ENCODE measurements at regions not wholly inside any gene's neighbourhood (a gene's known extent, or its start where the extent isn't known, plus 50 kb on each side); places are given as distances from the start of the nearest gene placed in this dataset.

DNA sequence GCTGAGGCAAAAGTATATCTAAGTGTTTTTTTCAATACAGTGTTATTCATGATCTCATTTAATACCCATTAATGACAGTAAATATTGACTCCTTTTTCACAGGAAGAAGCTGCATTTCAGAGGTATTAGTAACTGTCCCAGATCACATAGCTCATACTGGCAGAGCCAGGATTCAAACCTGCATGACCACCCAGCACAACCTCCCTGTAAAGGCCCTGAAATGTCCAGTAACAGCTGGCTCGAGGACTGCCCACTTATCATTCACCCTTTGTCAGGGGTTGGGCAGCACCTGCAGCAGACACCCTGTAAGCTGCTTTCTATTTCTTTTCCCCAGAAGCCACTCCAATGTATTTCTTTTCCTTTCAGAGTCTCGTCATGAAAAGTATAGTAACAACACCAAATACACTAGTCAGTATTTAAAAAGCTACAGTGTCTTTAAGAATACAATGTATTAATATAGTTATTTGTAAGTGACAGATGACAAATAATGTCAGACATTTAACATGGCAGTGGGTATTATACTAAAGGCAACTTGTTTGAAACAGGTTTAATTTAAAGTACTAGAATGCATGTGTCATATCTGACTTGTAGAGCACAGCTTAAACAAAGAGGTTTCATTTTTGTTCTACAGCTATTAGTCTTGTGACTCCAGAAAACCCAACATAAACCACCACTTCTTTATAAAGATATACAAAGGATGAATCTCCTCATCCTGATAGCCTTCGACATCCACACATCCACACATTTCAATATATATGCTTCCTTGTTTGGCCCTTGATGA is 841.6 kb upstream of the GJE1 start:
- DNase-seq = no peak

DNA sequence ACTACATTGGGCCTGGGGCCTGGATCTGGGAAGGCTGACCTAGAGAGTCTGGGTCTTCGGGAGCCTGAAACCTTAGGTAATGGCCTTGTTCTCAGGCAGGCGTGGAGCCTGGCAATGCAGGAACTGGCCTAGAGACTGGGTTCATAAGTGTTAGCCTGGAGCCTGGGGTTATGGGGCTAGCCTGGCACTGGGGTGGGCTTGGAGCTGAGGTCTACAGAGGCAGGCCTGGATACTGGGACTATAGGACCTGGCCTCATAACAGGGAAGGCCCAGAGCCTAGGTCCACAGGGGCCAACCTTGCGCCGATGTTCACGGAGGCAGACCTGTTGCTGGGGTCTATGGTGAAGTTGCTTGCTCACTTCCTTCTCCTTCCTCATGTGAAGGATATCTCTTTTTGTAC is 843.8 kb upstream of the GJE1 start:
- no peak for DNase-seq

DNA sequence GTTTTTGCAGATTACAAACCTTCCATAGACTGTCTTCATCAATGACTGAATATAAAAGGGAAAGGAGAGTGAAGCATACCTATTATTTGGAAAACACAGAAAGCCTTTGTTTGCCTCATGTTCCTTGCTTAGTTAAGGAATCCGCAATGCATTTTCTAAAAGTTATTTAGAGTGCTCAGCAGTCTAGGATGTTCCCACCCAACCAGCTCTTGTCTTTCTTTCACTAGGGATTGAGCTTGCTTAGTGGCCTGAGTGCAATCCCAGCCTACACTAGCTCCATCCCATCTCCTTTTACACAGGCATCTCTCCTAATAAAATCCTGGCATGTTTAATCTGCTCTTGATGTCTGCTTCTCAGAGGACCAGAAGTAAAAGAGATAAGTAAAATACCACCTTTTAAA is 850.5 kb upstream of the GJE1 start:
- no peak for DNase-seq

DNA sequence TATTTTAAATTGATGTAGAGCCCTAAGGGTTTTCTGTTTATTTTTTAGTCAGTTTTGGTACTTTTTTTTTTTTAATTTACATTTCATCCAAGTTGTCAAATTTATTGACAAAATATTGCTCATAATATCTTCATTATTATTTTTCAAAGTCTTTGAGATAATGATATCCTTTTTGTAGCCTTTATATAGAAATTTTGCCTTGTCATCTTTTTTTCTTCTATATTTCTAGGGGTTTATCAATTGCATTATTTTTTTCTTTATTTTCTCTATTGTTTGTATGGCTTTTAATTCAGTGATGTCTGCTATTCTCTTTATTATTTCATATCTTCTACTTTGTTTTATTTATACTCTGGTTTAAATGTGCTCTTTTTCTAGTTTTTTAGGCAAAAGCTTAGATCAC is 863.0 kb upstream of the GJE1 start:
- DNase-seq = no peak

DNA sequence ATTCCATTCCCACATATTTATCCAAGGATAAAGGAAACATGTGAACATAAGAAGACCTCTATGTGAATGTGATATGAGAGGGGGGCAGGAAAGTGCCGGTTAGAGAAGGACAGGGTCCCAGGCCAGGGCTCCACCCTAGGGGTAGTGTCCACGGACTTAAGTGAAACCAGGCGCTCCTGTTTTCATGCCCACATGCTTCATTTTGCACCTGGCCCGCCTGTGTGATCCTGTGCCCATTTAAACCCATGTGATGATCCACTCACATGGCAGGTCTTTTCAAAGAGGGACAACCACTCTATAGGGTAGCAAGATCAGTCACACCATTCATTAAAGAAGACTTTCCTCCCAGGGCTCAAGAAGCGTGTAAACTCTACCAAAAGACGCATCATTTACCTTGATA is 865.3 kb upstream of the GJE1 start:
- no peak for DNase-seq

DNA sequence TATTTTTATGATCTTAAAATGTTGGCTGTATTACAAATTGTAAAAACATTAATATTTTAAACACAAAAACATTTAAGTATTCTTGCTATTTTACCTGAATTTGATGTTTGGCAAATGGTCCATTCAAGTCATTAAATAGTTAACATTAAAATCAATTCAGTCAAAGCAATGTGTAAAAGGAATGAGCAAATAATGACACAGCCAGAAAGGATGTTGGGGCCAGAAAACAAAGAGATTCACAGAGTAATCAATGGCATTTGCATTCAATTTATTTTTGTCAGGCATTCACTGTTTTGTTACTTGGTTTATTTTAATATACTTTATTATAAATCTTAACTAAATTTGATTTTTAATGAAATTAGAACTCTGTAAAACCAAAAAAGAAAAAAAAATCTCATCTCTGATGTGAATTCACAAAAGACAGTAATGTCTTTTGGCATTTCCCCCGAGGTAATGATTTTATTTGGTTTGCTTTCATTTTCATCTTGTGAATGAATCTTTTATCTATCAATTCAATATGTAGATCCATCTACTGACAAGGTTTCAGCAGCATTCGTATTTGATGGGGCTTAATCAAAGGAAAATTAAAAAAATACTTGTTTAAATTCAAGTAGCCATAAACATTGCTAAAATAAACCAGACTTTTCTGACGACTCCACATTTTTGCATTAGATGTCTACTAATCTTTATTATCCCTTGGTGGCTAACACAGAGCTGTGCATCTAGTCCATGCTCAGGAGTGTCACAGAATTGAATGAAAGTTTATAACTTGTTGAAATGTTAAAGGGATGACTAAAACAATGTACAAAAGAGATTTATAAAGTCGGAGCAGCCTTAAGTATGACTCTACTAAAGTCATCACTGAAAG is 866.7 kb upstream of the GJE1 start:
- DNase-seq = no peak

DNA sequence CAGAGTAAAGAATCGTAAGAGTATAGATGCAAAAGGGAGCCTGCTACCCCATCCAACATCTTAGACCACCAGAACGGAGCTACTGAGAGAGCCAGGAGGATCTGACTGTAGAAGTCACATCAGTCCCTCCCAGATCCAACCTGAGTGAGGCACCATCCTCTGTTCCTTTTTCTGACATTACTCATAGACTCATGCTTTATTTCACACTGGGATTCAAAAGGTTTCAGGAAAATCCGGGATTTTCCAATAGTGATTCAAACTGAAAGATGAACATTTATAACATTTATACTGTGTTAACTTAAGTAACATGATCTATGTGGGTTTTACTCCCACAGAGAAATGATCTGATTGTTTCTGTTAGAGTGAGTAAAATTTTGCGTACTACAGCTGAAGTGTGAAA is 868.6 kb upstream of the GJE1 start:
- DNase-seq = no peak

DNA sequence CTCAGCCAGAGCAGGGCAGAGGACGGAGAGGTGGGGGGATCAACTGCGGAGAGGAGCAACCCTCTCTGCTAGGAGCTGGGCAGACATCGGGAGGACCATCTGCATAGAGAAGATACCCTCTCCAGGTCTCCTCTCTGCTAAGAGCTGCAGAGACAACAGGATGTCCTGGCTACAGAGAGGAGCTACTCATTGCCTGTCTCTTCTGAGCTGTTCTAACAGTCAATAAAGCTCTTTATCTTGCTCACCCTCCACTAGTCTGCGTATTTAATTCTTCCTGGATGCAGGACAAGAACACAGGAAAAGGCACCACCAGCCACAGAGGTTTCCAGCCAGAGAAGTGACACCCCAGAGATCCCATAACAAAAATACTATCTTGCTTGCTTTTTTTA is 871.1 kb upstream of the GJE1 start:
- DNase-seq = no peak

DNA sequence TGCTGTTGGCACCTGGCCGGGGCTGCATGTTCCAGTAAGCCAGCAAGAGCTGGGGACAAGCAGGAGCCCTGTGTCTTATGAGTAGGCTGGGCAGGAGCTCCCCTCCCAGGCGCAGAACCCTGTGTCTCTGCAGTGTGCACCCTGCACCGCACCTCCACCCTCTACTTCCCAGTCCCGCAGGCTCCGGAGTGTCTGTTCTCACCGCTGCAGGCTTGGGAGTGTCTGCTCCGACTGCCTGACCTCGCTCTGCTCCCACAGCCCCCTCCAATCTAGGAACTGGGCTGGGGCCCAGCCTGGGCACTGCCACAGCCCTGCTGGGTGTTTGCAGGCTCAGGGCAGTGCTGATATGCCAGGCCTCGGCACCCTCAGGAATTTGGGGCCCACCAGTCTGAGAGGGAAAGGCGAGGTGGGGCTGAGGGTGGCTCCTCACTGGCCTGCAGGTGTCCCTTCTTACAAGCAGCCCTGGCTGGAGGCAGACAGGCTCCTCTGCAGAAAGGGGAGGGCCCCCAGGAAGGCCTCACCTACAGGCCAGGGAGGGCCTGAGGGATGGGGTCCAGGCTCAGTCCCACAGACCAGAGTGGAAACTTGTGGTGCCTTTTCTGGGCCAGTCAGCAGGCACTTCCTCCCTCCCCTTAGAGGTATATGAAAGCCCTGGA is 871.6 kb upstream of the GJE1 start:
- DNase-seq = no peak

DNA sequence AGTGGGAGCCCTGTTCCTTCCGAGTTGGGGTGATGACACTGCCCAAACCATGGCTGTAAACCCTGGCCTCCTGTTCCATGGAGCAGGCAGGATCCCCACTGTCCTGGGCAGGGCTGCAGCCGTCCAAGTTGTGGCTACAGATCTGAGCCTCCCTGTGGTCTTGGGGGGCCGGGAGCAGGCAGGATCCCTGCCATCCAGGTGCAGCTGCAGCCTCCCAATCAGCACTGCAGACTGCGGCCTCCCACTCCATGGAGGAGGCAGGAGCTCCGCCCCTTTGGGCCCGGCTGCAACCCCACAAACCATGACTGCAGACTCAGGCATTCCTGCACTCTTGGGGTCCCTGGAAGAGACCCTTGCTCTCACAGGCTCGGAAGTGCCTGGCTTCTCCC is 872.1 kb upstream of the GJE1 start:
- no peak for DNase-seq

DNA sequence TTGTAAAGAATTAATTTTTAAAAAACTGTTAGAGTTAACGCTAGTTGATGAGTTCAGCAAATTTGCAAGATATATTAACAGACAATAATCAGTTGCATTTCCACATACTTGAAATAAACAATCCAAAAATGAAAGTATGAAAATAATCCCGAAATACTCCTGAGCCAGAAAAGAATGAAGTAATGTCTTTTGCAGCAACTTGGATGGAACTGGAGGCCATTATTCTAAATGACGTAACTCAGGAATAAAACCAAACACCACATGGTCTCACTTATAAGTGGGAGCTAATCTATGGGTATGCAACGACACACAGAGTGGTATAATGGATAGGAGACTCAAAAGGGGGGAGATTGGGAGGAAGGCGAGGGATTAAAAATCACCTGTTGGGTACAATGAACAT is 872.9 kb upstream of the GJE1 start:
- DNase-seq = no peak

DNA sequence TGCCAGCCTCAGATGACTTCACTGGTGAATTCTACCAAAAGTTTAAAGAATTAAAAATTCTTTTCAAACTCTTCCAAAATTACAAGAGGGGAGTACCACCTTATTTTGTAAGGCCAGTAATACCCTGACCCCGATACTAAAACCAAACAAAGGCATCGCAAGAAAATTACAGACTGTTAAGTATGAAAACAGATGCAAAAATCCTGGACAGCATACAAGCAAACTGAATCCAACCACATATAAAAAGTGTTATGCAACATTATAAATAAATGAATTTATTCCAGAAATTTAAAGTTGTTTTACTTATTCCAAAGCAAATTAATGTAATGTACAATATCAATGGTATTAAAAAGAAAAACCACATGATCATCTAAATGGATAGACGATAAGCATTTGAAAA is 873.6 kb upstream of the GJE1 start:
- DNase-seq = no peak

DNA sequence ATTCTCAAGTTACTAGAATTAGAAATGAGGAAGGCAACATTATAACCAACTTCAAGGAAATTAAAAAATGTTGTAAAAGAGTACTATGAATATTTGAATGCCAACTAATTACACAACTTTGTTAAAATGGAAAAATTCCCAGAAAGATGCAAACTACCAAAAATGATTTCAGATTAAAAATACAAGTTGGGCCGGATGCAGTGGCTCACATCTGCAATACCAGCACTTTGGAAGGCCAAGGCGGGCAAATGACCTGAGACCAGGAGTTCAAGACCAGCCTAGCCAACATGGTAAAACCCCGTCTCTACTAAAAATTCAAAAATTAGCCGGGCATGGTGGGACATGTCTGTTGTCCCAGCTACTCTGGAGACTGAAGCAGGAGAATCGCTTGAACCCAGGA is 874.2 kb upstream of the GJE1 start:
- no peak for DNase-seq

DNA sequence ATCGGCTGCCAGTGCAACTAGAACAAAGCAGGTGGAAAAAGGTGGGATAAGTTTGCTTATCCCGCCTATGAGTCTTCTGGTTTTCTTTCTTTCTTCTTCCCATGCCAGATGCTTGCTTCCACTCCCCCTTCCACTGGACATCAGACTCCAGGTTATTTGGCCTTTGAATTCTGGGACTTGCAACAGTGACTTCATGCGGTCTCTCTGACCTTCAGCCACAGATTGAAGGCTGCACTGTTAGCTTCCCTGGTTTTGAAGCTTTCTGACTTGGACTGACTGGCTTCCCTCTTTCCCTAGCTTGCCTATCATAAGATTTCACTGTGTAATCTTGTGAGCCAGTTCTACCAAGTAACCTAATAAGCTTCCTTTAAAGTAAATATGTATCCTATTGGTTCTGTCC is 878.4 kb upstream of the GJE1 start:
- no peak for DNase-seq

DNA sequence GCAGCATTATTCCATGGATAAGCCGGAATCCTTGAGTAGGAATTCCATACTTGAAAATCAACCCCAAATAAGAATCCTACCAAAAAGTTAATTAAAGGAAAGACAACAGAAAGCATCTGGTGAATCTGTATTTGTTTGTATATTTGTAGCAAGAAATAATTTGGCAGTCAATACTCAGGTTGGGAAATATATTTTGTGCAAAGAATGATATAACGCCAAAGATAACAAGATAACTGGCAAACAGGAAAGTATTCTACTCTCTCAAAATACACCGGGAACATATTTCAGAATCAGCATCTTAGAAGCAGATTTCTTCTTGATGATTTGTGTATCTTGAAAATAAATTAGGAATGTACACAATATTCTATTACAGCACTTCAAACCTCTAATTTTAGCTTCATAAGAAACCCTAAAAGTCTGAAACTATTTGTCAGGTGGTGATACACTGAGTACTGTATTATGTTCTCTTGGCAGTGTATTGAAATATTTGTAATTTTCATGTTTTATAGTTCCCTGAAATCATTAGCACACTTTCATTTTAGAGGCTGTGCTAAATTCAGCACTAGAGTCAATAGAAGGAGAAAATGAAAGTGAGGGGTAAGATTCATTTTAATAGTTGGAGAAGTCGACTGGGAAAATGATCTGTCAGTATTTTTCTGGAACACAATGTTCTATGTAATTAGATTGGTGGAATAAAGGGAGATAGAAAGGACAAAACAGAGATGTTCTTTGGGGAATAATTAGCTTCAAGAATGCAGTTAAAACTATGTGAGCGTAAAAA is 879.7 kb upstream of the GJE1 start:
- DNase-seq = no peak

DNA sequence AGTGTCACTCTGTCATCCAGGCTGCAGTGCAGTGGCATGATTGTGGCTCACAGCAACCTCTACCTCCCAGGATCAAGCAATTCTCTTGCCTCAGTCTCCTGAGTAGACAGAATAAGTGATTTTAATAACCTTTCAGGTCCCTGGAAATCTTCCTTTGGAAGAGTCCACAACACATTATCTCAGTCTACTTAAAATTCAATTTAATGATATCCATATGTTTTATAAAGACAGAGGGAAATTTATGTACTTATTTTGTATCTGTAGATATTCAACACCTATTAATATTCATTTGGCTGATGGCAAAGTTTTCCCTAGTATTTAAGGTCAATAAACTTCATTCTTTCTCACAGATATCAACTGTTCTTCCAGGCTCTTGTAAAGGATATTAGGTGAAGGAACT is 881.4 kb upstream of the GJE1 start:
- DNase-seq = no peak

DNA sequence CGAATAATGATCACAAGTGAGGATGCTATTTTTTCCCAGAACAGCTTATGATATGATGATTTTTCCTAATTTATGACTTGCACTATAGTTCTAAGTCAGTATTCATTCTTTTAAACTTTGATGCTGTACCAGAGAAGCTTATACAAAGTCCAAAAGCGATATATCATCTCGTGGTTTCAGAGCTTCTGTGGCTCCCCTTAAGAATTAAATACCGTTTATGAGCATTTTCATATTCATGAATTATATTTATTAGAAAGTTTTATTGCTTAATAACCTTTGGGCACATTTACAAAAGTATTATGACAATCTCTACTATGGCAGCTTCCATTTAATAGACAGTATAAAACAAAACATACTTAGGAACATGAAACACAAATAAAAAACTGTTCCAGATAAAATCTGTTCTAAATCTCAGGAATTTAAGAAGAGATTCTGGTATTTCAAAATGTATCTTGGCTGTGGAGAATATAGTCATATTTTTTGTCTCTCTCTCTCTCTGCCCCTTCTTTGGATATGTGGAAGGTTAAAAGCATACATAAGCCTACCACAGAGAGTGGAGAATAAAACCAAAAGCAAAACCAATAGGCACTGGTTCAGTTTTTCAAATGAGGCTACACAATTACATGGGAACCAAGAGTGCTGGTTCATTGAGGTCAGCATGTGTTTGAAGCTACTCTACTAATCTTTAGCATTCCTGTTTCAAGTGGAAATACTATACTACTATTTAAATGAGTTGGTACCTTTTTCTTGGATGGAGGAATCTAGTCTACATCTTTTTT is 884.5 kb upstream of the GJE1 start:
- DNase-seq = no peak

DNA sequence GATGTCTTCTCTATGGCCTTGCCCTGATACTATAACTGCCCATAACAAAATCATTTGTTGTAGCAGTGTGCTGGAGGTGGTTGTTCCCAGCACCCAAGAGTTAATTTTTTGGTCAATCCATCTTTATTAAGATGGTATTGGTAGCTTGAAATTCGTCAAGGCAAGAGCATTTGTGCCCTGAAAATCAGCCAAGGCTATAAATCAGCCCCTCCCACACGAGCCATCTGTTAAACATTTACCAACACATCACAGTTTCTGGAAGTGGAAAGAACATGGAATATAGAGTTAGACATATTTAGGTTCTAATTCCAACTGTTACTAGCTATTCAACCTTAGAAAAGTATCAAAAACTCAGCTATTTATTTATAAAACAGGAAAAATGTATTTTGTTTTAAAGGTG is 888.4 kb upstream of the GJE1 start:
- no peak for DNase-seq

DNA sequence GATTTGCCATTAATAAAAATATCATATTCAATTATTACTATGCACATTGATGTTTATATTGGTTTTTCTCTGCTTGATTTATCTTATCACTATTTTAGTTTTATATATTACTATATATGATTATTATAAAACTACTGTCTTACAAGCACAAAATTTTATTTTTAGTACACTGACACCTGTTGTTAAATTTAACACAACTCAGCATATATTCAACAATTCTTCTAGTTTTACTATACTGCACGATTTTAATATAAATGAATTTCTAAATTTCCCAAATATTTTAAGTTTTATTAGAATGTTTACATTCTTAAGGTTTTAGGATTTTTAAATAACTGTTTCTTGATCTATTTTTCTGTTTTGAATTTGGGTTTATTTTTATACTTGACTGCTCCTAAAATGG is 889.8 kb upstream of the GJE1 start:
- DNase-seq = no peak

DNA sequence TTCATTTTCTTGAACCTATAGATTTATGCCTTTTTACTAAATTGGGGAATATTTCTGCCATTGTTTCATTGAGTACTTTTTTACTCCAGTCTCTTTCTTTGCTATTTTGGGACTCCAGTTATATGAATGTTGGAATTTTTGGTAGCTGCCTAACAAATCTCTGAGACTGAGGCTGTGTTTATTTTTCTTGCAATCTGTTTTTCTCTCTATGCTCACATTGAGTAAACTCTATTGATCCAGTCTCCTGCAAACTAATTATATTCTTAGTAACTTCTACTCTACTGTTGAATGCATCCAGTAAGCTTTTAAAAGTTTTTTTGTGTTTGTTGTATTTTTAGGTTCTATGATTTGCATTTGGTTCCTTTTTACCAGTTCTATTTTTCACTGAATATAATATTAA is 903.4 kb upstream of the GJE1 start:
- no peak for DNase-seq

DNA sequence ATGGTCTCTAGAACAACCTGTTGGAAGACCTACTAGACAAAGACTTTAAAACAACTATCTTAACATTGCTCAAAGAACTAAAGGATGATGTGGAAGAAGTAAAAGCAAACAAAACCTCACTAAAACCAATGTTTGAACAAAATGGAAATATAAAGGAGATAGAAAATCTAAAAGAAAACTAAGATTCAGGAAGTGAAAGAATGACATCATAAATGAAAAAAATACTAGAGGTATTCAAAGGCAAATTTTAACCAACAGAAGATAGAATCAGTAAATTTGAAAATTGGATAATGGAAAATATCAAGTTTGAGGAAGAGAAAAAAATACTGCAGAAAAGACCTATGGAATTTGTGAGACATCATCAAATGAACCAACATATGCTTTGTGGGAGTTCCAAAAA is 914.1 kb upstream of the GJE1 start:
- DNase-seq = no peak

DNA sequence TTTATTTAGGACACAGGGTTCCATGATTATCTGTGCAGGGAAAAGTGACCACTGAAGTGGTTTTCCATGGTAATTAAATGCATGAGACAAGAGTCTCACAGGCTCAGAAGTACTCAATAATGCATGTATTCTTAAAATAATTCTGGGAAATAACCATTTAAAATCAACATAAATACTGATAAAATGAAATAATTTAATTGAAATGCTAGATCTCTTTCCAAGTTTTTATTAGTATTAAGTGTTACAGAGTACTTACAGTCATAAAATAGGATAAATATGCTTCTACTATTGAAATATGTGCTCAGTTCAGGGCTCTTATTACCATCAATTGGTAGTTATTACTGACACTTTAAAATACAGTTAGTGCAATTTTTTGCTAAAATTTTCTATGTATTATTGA is 916.0 kb upstream of the GJE1 start:
- no peak for DNase-seq

DNA sequence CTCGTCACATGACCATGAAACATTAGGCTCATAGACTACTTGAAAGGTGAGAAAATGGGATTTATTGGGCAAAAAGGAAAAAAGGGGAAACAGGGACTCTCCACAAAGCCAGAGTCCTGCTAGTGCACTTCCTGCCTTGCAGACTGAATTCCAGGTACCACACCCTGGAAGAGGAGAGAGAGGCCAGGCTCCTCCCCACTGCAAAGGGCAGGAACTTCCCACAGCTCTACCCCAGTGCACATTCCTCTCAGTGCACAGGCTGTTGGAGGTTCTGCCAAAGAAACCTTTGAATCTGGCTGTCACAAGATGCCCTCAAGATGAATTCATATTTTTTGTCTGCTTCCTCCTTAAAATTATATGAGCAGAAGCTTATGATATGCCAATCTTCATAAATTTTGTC is 920.4 kb upstream of the GJE1 start:
- no peak for DNase-seq
